Fibroblast of lung (primary cell): ENCODE measurements at regions not wholly inside any gene's neighbourhood (a gene's known extent, or its start where the extent isn't known, plus 50 kb on each side); places are given as distances from the start of the nearest gene placed in this dataset.

Source experiments
- EZH2 ChIP-seq: IDR thresholded peaks from 2 replicates; pipeline ENCODE4 v1.5.1; 2012; ENCODE audit warnings: low read length, control low read depth, mild to moderate bottlenecking; ENCODE audit errors: missing control alignments
- TF ChIP-seq, protein P1 (sequence below), 2 donors: IDR thresholded peaks in 1 of 2; conservative IDR thresholded peaks in 1 of 2; 1 replicate in 1 of 2; 2 replicates in 1 of 2; pipeline ENCODE4 v1.5.1; 2011 to 2012; ENCODE audit warnings: low read length in 2 of 2, control low read depth in 1 of 2, inconsistent platforms in 1 of 2, low read depth in 1 of 2, mild to moderate bottlenecking in 1 of 2

DNA sequence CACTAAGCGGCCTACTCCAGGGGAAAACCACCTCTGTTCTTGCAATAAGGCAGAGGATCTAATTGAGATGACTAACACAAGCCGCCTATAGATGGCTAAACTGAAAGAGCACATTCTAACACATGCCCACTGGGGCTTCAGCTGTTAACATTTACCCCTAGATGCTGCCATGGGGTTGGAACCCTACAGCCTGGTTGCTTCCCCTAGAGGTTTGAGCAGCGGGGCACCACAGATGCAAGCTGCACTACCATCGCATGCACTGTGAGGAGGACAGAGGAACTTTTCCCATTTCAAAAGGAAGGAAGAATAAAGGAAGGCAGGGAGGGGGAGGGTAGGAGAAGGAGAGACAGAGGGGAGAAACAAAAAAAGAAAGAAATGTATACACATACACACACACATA, 465.8 kb upstream of the PCDH15 start:
- TF ChIP-seq, protein P1, sequence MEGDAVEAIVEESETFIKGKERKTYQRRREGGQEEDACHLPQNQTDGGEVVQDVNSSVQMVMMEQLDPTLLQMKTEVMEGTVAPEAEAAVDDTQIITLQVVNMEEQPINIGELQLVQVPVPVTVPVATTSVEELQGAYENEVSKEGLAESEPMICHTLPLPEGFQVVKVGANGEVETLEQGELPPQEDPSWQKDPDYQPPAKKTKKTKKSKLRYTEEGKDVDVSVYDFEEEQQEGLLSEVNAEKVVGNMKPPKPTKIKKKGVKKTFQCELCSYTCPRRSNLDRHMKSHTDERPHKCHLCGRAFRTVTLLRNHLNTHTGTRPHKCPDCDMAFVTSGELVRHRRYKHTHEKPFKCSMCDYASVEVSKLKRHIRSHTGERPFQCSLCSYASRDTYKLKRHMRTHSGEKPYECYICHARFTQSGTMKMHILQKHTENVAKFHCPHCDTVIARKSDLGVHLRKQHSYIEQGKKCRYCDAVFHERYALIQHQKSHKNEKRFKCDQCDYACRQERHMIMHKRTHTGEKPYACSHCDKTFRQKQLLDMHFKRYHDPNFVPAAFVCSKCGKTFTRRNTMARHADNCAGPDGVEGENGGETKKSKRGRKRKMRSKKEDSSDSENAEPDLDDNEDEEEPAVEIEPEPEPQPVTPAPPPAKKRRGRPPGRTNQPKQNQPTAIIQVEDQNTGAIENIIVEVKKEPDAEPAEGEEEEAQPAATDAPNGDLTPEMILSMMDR (conservative IDR thresholded peaks at IDR 0.05 in 1 of 2, IDR thresholded peaks at IDR 0.05 in 1 of 2; ENCODE audit: low read depth in 1 of 2, low read length in 2 of 2), result no peak
- TF ChIP-seq EZH2, result no peak
